ENCODE measurements at regions not wholly inside any gene's neighbourhood (a gene's known extent, or its start where the extent isn't known, plus 50 kb on each side); places are given as distances from the start of the nearest gene placed in this dataset.

GRCh38 chr7:114070246-114070645 is 151.4 kb upstream of the PPP1R3A start:
- H3K4me3 ChIP-seq = no peak overlapping the region
- no peak for DNase-seq
- H3K36me3 ChIP-seq = no peaks in the 10 kb centered on the region
- no peak for TF ChIP-seq EP300 (IDR thresholded peaks at IDR 0.05)
- no peak for TF ChIP-seq CTCF (IDR thresholded peaks at IDR 0.05)
- no peak for TF ChIP-seq POLR2AphosphoS5 (IDR thresholded peaks at IDR 0.05)
- no peak for TF ChIP-seq POLR2A (IDR thresholded peaks at IDR 0.05)
- no peak for ATAC-seq (ENCODE audit: low FRiP score in 2 of 2)
- no peak overlapping the region for H3K27ac ChIP-seq
- no peaks in the 10 kb centered on the region for H3K9me3 ChIP-seq
- H3K4me1 ChIP-seq = no peaks in the 10 kb centered on the region
- no peaks in the 10 kb centered on the region for H3K27me3 ChIP-seq

DNA sequence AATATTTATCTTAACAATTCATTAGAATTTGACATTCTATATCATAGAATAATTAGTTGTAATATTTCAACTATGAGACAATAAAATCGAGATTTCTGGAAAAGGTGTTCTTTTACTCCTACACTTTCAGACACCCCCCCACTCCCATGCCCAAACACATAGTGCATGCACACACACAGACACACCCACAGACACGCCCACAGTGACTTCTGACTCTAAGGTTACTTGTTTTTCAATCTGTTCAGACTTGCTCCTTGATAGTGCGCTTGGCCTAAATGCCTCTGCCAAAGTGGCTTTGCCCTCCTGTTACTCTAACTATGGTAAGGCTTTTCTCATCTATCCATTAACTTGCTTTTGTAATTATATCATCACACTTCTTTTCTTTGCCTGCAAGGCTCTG is 144.0 kb upstream of the PPP1R3A start:
- 81 to 85% methylated on average over 3 of the region's 3 CpGs for WGBS, 2 donors

GRCh38 chr7:114051871-114052331 is 133.1 kb upstream of the PPP1R3A start:
- ATAC-seq (ENCODE audit: low FRiP score in 2 of 2) = peak in 1 of 2 donors; percentile 76
- H3K27ac ChIP-seq = no peak overlapping the region
- no peak for DNase-seq
- H3K27me3 ChIP-seq = no peaks in the 10 kb centered on the region
- H3K9me3 ChIP-seq = no peaks in the 10 kb centered on the region
- TF ChIP-seq CTCF (IDR thresholded peaks at IDR 0.05) = no peak
- no peak for TF ChIP-seq POLR2A (IDR thresholded peaks at IDR 0.05)
- TF ChIP-seq EP300 (IDR thresholded peaks at IDR 0.05) = no peak
- no peak for TF ChIP-seq POLR2AphosphoS5 (IDR thresholded peaks at IDR 0.05)
- 39 to 72% methylated on average over 2 of the region's 2 CpGs for WGBS, 2 donors
- H3K36me3 ChIP-seq = no peaks in the 10 kb centered on the region
- H3K4me1 ChIP-seq = peaks cover 0 to 5% (median 0%) of the 10 kb centered on the region in 4 donors
- H3K4me3 ChIP-seq = no peak overlapping the region

More for the DNA sequence above, 144.0 kb upstream of the PPP1R3A start:
- Histone ChIP-seq H3K36me3 (no peaks in the 10 kb centered on the region), H3K27me3 (no peaks in the 10 kb centered on the region), H3K4me3 (no peak overlapping the region), H3K4me1 (no peaks in the 10 kb centered on the region), H3K27ac (no peak overlapping the region), H3K9me3 (no peaks in the 10 kb centered on the region)
- TF ChIP-seq POLR2AphosphoS5 (IDR thresholded peaks at IDR 0.05) (no peak), CTCF (IDR thresholded peaks at IDR 0.05) (no peak), EP300 (IDR thresholded peaks at IDR 0.05) (no peak), POLR2A (IDR thresholded peaks at IDR 0.05) (no peak)
- DNase-seq = no peak
- ATAC-seq (ENCODE audit: low FRiP score in 2 of 2) = no peak

DNA sequence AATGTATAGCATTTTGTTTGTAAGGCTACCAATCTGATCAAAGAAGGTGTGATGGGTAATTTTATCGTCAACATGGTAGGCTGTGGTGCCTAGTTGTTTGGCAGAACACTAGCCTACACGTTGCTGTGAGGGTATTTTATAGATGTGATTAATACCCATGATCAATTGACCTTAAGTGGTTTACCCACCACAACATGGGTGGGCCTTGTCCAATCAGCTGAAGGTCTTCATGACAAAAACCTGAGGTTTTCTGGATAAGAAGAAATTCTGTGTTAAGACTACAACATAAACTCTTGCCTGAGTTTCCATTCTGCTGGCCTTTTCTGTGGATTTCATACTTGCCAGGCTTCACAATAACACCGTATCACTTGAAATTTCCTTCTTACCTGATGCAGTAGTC is 131.8 kb upstream of the PPP1R3A start:
- Histone ChIP-seq H3K27ac (no peak overlapping the region), H3K27me3 (no peaks in the 10 kb centered on the region), H3K4me3 (no peak overlapping the region), H3K9me3 (no peaks in the 10 kb centered on the region), H3K36me3 (no peaks in the 10 kb centered on the region), H3K4me1 (peaks cover 0 to 5% (median 0%) of the 10 kb centered on the region in 4 donors)
- 75 to 87% methylated on average over 3 of the region's 3 CpGs for WGBS, 2 donors
- ATAC-seq (ENCODE audit: low FRiP score in 2 of 2) = no peak
- no peak for DNase-seq
- no peak for TF ChIP-seq EP300 (IDR thresholded peaks at IDR 0.05)
- TF ChIP-seq CTCF (IDR thresholded peaks at IDR 0.05) = no peak

DNA sequence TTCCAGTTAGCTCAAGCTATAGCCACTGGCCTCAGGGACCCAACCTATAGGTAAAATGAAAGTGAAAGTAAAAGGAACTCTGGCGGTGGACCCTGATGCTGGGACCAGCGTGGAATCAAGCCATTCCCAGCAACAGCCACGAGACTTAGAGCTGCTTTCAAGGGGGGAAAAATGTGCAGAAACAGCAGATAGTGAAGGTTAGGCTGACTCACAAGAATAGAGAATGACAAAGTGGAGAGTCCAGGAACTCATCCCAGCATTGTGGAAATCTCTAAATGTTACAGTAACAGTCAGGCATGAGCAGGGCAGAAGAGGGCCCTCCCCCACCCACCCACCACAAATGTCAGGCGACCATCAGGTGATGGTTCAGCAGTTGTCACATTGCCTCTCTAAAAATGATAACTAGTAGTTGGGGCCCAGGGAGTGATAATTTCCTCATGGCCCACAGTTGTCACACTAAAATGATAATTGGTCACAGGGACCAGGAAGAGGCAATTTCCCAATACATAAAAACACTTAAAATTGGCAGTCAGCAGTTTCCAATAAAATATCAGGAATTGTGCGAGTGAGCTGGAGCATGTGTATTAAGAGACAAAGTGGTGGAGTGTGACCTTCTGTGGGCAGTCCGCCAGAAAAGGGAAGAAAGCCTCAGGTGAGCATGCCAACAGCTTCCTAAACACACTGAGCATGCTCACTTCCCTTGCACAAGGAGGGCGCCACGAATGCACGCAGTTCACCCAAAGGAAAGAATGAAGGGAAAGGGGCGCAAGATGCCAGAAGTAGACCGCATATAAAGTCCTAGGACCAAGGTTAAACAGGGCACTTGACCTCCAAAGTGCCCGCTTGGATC is 129.8 kb upstream of the PPP1R3A start:
- H3K27me3 ChIP-seq = no peaks in the 10 kb centered on the region
- H3K36me3 ChIP-seq = no peaks in the 10 kb centered on the region
- no peaks in the 10 kb centered on the region for H3K9me3 ChIP-seq
- WGBS, 2 donors = 81 to 83% methylated on average over 12 of the region's 12 CpGs
- TF ChIP-seq POLR2AphosphoS5 (IDR thresholded peaks at IDR 0.05) = no peak
- TF ChIP-seq EP300 (IDR thresholded peaks at IDR 0.05) = no peak
- TF ChIP-seq POLR2A (IDR thresholded peaks at IDR 0.05) = no peak
- no peak for TF ChIP-seq CTCF (IDR thresholded peaks at IDR 0.05)
- ATAC-seq (ENCODE audit: low FRiP score in 2 of 2) (peak in 1 of 2 donors; percentile 20), DNase-seq (no peak)
- peak overlapping the region in 1 of 4 donors; percentile 23 for H3K27ac ChIP-seq
- peaks cover 0 to 5% (median 0%) of the 10 kb centered on the region in 4 donors for H3K4me1 ChIP-seq
- peak overlapping the region in 3 of 4 donors; percentile 8 to 38 (median 29) for H3K4me3 ChIP-seq
